Heart left ventricle (tissue), 16 donors: ENCODE measurements at regions not wholly inside any gene's neighbourhood (a gene's known extent, or its start where the extent isn't known, plus 50 kb on each side); places are given as distances from the start of the nearest gene placed in this dataset.

Source experiments
- ATAC-seq, 4 donors: fragments of 200-7000 bp; cut with Tn5 transposase; one replicate each; pipeline ENCODE4 v1.9.1; 2020 to 2022; ENCODE audit warnings: moderate library complexity in 4 of 4, mild to moderate bottlenecking in 3 of 4, moderate number of reproducible peaks in 1 of 4
- DNase-seq, 5 donors: peaks; one replicate each; pipeline ENCODE4 v3.0.0-alpha.2; 2020
- H3K27ac ChIP-seq, 12 donors: fragments of 200-600 bp; sonication (generic) in 4 of 12; one replicate each; pipeline versions ENCODE4 v1.5.0 to v1.8.0; 2016 to 2022; ENCODE audit warnings: mild to moderate bottlenecking in 2 of 12
- H3K27me3 ChIP-seq, 9 donors: fragments of 200-600 bp; sonication (generic) in 2 of 9; one replicate each; pipeline versions ENCODE4 v1.5.1 to v1.8.0; 2016 to 2022; ENCODE audit warnings: mild to moderate bottlenecking in 3 of 9
- H3K36me3 ChIP-seq, 9 donors: fragments of 200-600 bp; sonication (generic) in 2 of 9; one replicate each; pipeline versions ENCODE4 v1.5.0 to v1.8.0; 2018 to 2022; ENCODE audit warnings: mild to moderate bottlenecking in 2 of 9
- H3K4me1 ChIP-seq, 12 donors: fragments of 200-600 bp; sonication (generic) in 4 of 12; one replicate each; pipeline versions ENCODE4 v1.5.0 to v1.8.0; 2016 to 2022; ENCODE audit warnings: mild to moderate bottlenecking in 3 of 12
- H3K4me3 ChIP-seq, 12 donors: fragments of 200-600 bp; sonication (generic) in 4 of 12; one replicate each; pipeline versions ENCODE4 v1.5.0 to v1.8.0; 2017 to 2022; ENCODE audit warnings: mild to moderate bottlenecking in 9 of 12, moderate library complexity in 4 of 12
- H3K9me3 ChIP-seq, 12 donors: fragments of 200-600 bp; sonication (generic) in 4 of 12; one replicate each; pipeline versions ENCODE4 v1.5.0 to v1.8.0; 2016 to 2022; ENCODE audit warnings: mild to moderate bottlenecking in 1 of 12
- CTCF ChIP-seq, 12 donors: fragments of 200-600 bp; sonication (generic) in 4 of 12; IDR thresholded peaks; one replicate each; pipeline versions ENCODE4 v1.5.0 to v1.8.0; 2018 to 2022; ENCODE audit warnings: antibody characterized with exemption in 12 of 12, mild to moderate bottlenecking in 5 of 12
- POLR2A ChIP-seq, 2 donors: fragments of 450-650 bp; IDR thresholded peaks; one replicate each; pipeline ENCODE4 v1.6.1; 2017; ENCODE audit warnings: antibody characterized with exemption in 2 of 2, mild to moderate bottlenecking in 2 of 2, moderate library complexity in 2 of 2
- WGBS, 4 donors: extraction: QIAGEN DNeasy Blood & Tissue Kit in 2 of 4; methylation state at CpG; one replicate each; pipeline versions ENCODE4 v1.1.5 to v1.1.7; 2013 to 2018; 5-methylcytosine and 5-hydroxymethylcytosine counted together
- intact Hi-C, 10 donors: fragments of 100-400 bp; cut with DNase I; formaldehyde crosslinking; loops; one replicate each; pipeline versions ENCODE4 v1.11.1 to v1.14.2; 2022
- donor health status: ischemic (EF 13 %, LVEDD 7.1; RV severe dilation, severe dysfunction).
- donor health status: healthy with polysubstance abuse.
- donor health status: DM: no; HTN: yes; CAD: no.
- donor health status: DM: no; HTN: no; CAD: no.
- donor health status: ischemic (EF 25% LVEDD 6.9; RV normal size, moderate dysfunction).
- donor health status: ischemic (EF 25% LVEDD 5.7; RV mildly dilated, moderate dysfunction).
- donor health status: healthy.
- donor health status: DM: yes; HTN: yes; CAD: no.
- donor health status: ischemic (EF 35%, LVEDD 5.7; RV mildly dilated, moderate dysfunction).
- donor health status: nonischemic (EF 11% LVEDD 7.7; RV severe dilation, severe dysfunction).
- donor health status: DM: yes; HTN: yes; CAD: no.
- donor health status: PGD.
- donor health status: ischemic (EF 29% LVEDD 5.4; RV normal size, mild dysfunction).
- donor health status: nonischemic (EF 23%, LVEDD 6.1; RV moderate dilation, normal function).

DNA sequence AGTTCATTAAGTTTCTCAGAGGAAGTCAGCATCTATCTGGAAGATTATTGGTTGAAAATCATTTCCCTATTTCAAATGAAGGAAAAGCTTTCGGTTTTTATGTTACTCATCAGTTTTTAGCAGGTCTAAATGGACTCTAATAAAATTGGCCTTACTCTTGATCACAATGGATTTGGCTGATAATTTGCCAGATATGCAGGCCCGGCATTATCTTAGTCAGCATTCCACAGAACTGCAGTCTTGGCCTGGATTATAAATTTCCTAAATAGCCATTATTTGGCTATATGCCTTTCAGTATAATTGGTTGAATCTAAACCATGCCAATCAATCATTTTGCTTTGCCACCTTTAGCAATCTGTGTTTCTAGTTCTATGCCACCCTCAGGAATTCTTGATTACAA, 91.7 kb upstream of the KCNQ5 start:
- TF ChIP-seq CTCF (IDR thresholded peaks at IDR 0.05) (no peak), POLR2A (IDR thresholded peaks at IDR 0.05) (no peak)
- H3K4me1 ChIP-seq: no peaks in the 10 kb centered on the region
- H3K4me3 ChIP-seq: no peak overlapping the region
- intact Hi-C loops: no loop called here
- H3K27ac ChIP-seq: no peak overlapping the region
- WGBS, 4 donors: 48 to 55% (median 52%) methylated on average over 2 of the region's 2 CpGs
- H3K27me3 ChIP-seq: no peaks in the 10 kb centered on the region
- no peaks in the 10 kb centered on the region for H3K9me3 ChIP-seq
- H3K36me3 ChIP-seq: no peaks in the 10 kb centered on the region
- DNase-seq (no peak), ATAC-seq (no peak)

DNA sequence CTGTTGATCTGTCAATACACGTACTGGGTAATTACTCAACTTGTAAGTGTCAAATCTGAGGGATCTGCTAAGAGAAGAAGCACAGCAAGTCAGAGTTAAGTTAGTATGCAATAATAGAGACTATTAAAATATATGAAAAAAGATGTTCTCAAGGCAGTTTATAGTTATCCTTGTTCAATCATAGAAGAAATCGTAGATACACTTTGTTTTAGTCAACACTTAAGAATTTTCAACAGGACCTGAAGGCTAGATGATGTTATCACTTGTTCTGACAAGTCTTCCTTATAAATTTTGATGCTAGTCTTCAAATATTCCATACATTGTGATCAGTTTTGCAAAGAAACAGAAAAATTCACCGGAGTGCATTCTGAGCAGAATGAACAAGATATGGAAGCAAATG, 91.1 kb upstream of the KCNQ5 start:
- ATAC-seq: no peak
- DNase-seq: no peak
- Histone ChIP-seq H3K27me3 (no peaks in the 10 kb centered on the region), H3K27ac (no peak overlapping the region), H3K4me3 (no peak overlapping the region), H3K36me3 (no peaks in the 10 kb centered on the region), H3K9me3 (no peaks in the 10 kb centered on the region), H3K4me1 (no peaks in the 10 kb centered on the region)
- 75 to 82% (median 80%) methylated on average over 3 of the region's 3 CpGs for WGBS, 4 donors
- TF ChIP-seq POLR2A (IDR thresholded peaks at IDR 0.05) (no peak), CTCF (IDR thresholded peaks at IDR 0.05) (no peak)
- intact Hi-C loops: no loop called here

DNA sequence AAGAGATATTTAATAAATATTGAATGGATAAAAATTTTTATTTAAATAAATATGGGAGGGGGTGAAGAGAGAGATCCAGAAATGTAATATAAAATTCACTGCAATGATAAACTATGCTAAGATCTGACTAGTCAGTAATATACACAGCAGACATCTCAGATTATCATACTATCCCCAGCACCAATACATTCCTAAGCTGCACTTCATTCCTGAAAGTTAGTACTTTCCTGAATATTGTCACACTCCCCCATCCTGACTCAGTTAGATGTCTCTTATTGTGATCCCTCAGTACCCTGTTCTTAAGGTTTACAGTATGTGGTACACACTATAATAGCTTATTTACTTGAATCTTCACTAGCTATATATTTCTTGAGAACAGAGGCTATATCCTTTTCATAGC, 88.3 kb upstream of the KCNQ5 start:
- ATAC-seq (no peak), DNase-seq (no peak)
- H3K27me3 ChIP-seq: no peaks in the 10 kb centered on the region
- no peaks in the 10 kb centered on the region for H3K36me3 ChIP-seq
- H3K27ac ChIP-seq: no peak overlapping the region
- no peaks in the 10 kb centered on the region for H3K4me1 ChIP-seq
- H3K4me3 ChIP-seq: no peak overlapping the region
- TF ChIP-seq POLR2A (IDR thresholded peaks at IDR 0.05) (no peak), CTCF (IDR thresholded peaks at IDR 0.05) (no peak)
- no peaks in the 10 kb centered on the region for H3K9me3 ChIP-seq
- intact Hi-C loops: no loop called here

DNA sequence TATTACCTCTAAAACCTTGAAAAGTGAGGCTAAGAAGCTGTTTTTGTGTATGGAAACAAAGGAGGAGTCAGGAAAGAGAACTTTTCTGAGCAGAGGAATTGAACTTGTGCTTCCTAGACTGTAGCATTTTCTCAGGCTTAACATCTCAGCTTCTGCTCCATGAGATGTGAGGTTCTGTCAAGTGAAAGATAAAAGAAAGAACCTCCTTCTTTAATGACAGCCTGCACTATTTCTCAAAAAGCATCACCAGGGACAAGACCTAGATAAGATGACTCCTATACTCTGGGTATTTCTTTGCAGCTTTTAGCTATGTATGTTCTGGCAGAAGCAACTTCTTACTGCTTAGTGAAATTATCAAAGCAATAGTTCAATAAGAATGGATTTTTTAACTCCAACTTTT, 87.6 kb upstream of the KCNQ5 start:
- peaks cover 0 to 2% (median 0%) of the 10 kb centered on the region in 12 donors for H3K9me3 ChIP-seq
- TF ChIP-seq POLR2A (IDR thresholded peaks at IDR 0.05) (no peak), CTCF (IDR thresholded peaks at IDR 0.05) (no peak)
- ATAC-seq: no peak
- H3K27me3 ChIP-seq: no peaks in the 10 kb centered on the region
- intact Hi-C loops: no loop called here
- H3K4me1 ChIP-seq: no peaks in the 10 kb centered on the region
- DNase-seq: no peak
- no peaks in the 10 kb centered on the region for H3K36me3 ChIP-seq
- no peak overlapping the region for H3K4me3 ChIP-seq
- no peak overlapping the region for H3K27ac ChIP-seq
